ENCODE measurements at regions not wholly inside any gene's neighbourhood (a gene's known extent, or its start where the extent isn't known, plus 50 kb on each side); places are given as distances from the start of the nearest gene placed in this dataset.

- TF ChIP-seq ZNF274 (IDR thresholded peaks at IDR 0.05; ENCODE audit: low read depth, low read length) (no peak), YY1 (IDR thresholded peaks at IDR 0.05; ENCODE audit: insufficient read depth, insufficient read length) (no peak)
Measured at GRCh38 chr7:108771853-108772252, 202.2 kb downstream of the DNAJB9 start.
